GM23248 (cell line): ENCODE measurements at regions not wholly inside any gene's neighbourhood (a gene's known extent, or its start where the extent isn't known, plus 50 kb on each side); places are given as distances from the start of the nearest gene placed in this dataset.

ENCODE experiments used
- DNase-seq: peaks from one replicate; pipeline ENCODE4 v3.0.0-alpha.2; 2015
- H2AFZ ChIP-seq: fragments of 200-600 bp; sonication (generic); 2 replicates; pipeline ENCODE4 v1.6.1; 2016; ENCODE audit warnings: antibody characterized with exemption
- H3F3A ChIP-seq: fragments of 200-600 bp; sonication (generic); 2 replicates; pipeline ENCODE4 v1.6.1; 2016; ENCODE audit warnings: mild to moderate bottlenecking, antibody characterized with exemption, mixed run types; ENCODE audit not compliant: insufficient read depth
- H3K27ac ChIP-seq: fragments of 200-600 bp; sonication (generic); 2 replicates; pipeline ENCODE4 v1.5.1; 2016; ENCODE audit warnings: mild to moderate bottlenecking
- H3K27me3 ChIP-seq: fragments of 200-600 bp; sonication (generic); replicated peaks from 2 replicates; pipeline ENCODE4 v1.6.1; 2016; ENCODE audit warnings: mild to moderate bottlenecking; ENCODE audit not compliant: insufficient read depth
- H3K36me3 ChIP-seq: fragments of 200-600 bp; sonication (generic); 2 replicates; pipeline ENCODE4 v1.6.1; 2016; ENCODE audit warnings: low read depth, mild to moderate bottlenecking
- H3K4me1 ChIP-seq: fragments of 200-600 bp; sonication (generic); 2 replicates; pipeline ENCODE4 v1.6.1; 2016; ENCODE audit warnings: mild to moderate bottlenecking; ENCODE audit not compliant: insufficient read depth
- H3K4me2 ChIP-seq: fragments of 200-600 bp; sonication (generic); one replicate; pipeline ENCODE4 v1.6.1; 2016; ENCODE audit warnings: mild to moderate bottlenecking; ENCODE audit not compliant: unreplicated experiment
- H3K4me3 ChIP-seq: fragments of 200-600 bp; sonication (generic); 2 replicates; pipeline ENCODE4 v1.5.1; 2016; ENCODE audit warnings: mild to moderate bottlenecking
- H3K79me2 ChIP-seq: fragments of 200-600 bp; sonication (generic); 2 replicates; pipeline ENCODE4 v1.6.1; 2016; ENCODE audit warnings: mild to moderate bottlenecking; ENCODE audit not compliant: insufficient read depth
- H3K9ac ChIP-seq: fragments of 200-600 bp; sonication (generic); 2 replicates; pipeline ENCODE4 v1.6.1; 2016; ENCODE audit warnings: mild to moderate bottlenecking
- H3K9me2 ChIP-seq: fragments of 200-600 bp; sonication (generic); 2 replicates; pipeline ENCODE4 v1.6.1; 2016; ENCODE audit warnings: mixed run types, mild to moderate bottlenecking, moderate library complexity; ENCODE audit not compliant: insufficient read depth
- H3K9me3 ChIP-seq: fragments of 200-600 bp; sonication (generic); one replicate; pipeline ENCODE4 v1.6.1; 2017; ENCODE audit warnings: low read depth
- H4K20me1 ChIP-seq: fragments of 200-600 bp; sonication (generic); 2 replicates; pipeline ENCODE4 v1.6.0; 2016; ENCODE audit not compliant: insufficient read depth
- EZH2 ChIP-seq: fragments of 200-600 bp; sonication (generic); IDR thresholded peaks from 2 replicates; pipeline ENCODE4 v1.6.1; 2018; ENCODE audit warnings: antibody characterized with exemption, mild to moderate bottlenecking; ENCODE audit not compliant: insufficient read depth, poor library complexity, severe bottlenecking
- EZH2phosphoT487 ChIP-seq: fragments of 200-600 bp; sonication (generic); IDR thresholded peaks from 2 replicates; pipeline ENCODE4 v1.6.1; 2018; ENCODE audit warnings: antibody characterized with exemption, moderate library complexity, mild to moderate bottlenecking, low read depth; ENCODE audit not compliant: insufficient read depth
- WGBS, 2 experiments: methylation state at CpG; one replicate each; pipeline ENCODE4 v1.1.6; 2015 to 2017; ENCODE audit warnings: low lambda C conversion rate in 2 of 2, low coverage in 1 of 2; ENCODE audit errors: missing lambda C conversion rate in 2 of 2; 5-methylcytosine and 5-hydroxymethylcytosine counted together
- in situ Hi-C: fragments of 300-500 bp; cut with MboI; formaldehyde crosslinking; loops from 2 replicates; pipeline ENCODE4 v1.15.0; 2020

- no peak for DNase-seq
- H3K36me3 ChIP-seq = no peaks in the 10 kb centered on the region
- H3K4me1 ChIP-seq = no peaks in the 10 kb centered on the region
- H3K4me2 ChIP-seq = no peak overlapping the region
- H3K79me2 ChIP-seq = no peaks in the 10 kb centered on the region
- no peak overlapping the region for H3K4me3 ChIP-seq
- H3F3A ChIP-seq = no peaks in the 10 kb centered on the region
- no peaks in the 10 kb centered on the region for H3K9me2 ChIP-seq
- H3K27me3 ChIP-seq = peaks cover 30% of the 10 kb centered on the region; the same call in 1 of the 2 replicates
- no peaks in the 10 kb centered on the region for H3K9me3 ChIP-seq
- H3K9ac ChIP-seq = no peak overlapping the region
- no peaks in the 10 kb centered on the region for H4K20me1 ChIP-seq
- in situ Hi-C loops = no loop called here
- H2AFZ ChIP-seq = no peak overlapping the region
- H3K27ac ChIP-seq = no peak overlapping the region
- no peak for TF ChIP-seq EZH2phosphoT487
- no peak for TF ChIP-seq EZH2
- WGBS, 2 experiments = 63 to 67% methylated on average over 2 of the region's 2 CpGs
Measured at GRCh38 chr1:226793620-226794276, 54.7 kb upstream of the ITPKB start.

- no peaks in the 10 kb centered on the region for H3K79me2 ChIP-seq
- no peaks in the 10 kb centered on the region for H3K9me3 ChIP-seq
- in situ Hi-C loops = no loop called here
- peaks cover 35% of the 10 kb centered on the region; the same call in 1 of the 2 replicates for H3K27me3 ChIP-seq
- H3K9me2 ChIP-seq = no peaks in the 10 kb centered on the region
- no peak for TF ChIP-seq EZH2phosphoT487
- TF ChIP-seq EZH2 = no peak
- no peak overlapping the region for H2AFZ ChIP-seq
- DNase-seq = no peak
- no peaks in the 10 kb centered on the region for H3K36me3 ChIP-seq
- H3K4me2 ChIP-seq = no peak overlapping the region
- H3K9ac ChIP-seq = no peak overlapping the region
- 43 to 59% methylated on average over 1 of the region's 1 CpG for WGBS, 2 experiments
- no peaks in the 10 kb centered on the region for H3K4me1 ChIP-seq
- H4K20me1 ChIP-seq = no peaks in the 10 kb centered on the region
- H3K4me3 ChIP-seq = no peak overlapping the region
- H3F3A ChIP-seq = no peaks in the 10 kb centered on the region
- no peak overlapping the region for H3K27ac ChIP-seq
Measured at GRCh38 chr1:226792368-226792767, 53.3 kb upstream of the ITPKB start.

- H4K20me1 ChIP-seq = no peaks in the 10 kb centered on the region
- no peaks in the 10 kb centered on the region for H3F3A ChIP-seq
- H3K9ac ChIP-seq = no peak overlapping the region
- H3K27me3 ChIP-seq = peaks cover 44% of the 10 kb centered on the region; the same call in 1 of the 2 replicates
- no peak for TF ChIP-seq EZH2
- no peak for TF ChIP-seq EZH2phosphoT487
- H3K4me3 ChIP-seq = no peak overlapping the region
- no peaks in the 10 kb centered on the region for H3K9me2 ChIP-seq
- no peak overlapping the region for H3K4me2 ChIP-seq
- in situ Hi-C loops = no loop called here
- no peak overlapping the region for H2AFZ ChIP-seq
- H3K36me3 ChIP-seq = no peaks in the 10 kb centered on the region
- no peaks in the 10 kb centered on the region for H3K4me1 ChIP-seq
- H3K79me2 ChIP-seq = no peaks in the 10 kb centered on the region
- H3K9me3 ChIP-seq = no peaks in the 10 kb centered on the region
- H3K27ac ChIP-seq = no peak overlapping the region
- WGBS, 2 experiments = 57 to 61% methylated on average over 6 of the region's 6 CpGs
- DNase-seq = no peak
Measured at GRCh38 chr1:226790545-226791181, 51.6 kb upstream of the ITPKB start.

- Histone ChIP-seq H3K4me2 (no peak overlapping the region), H3F3A (no peaks in the 10 kb centered on the region), H2AFZ (no peak overlapping the region), H3K9me3 (no peaks in the 10 kb centered on the region), H3K27ac (no peak overlapping the region), H4K20me1 (no peaks in the 10 kb centered on the region), H3K4me1 (no peaks in the 10 kb centered on the region), H3K9ac (no peak overlapping the region), H3K36me3 (no peaks in the 10 kb centered on the region), H3K79me2 (no peaks in the 10 kb centered on the region), H3K9me2 (no peaks in the 10 kb centered on the region), H3K27me3 (peaks cover 41% of the 10 kb centered on the region; the same call in 1 of the 2 replicates), H3K4me3 (no peak overlapping the region)
- TF ChIP-seq EZH2phosphoT487 (no peak), EZH2 (no peak)
- in situ Hi-C loops = no loop called here
- 64 to 72% methylated on average over 4 of the region's 4 CpGs for WGBS, 2 experiments
- no peak for DNase-seq
Measured at GRCh38 chr1:226788965-226789364, 49.9 kb upstream of the ITPKB start.
